Gastroesophageal sphincter (tissue), 4 donors: ENCODE measurements at regions not wholly inside any gene's neighbourhood (a gene's known extent, or its start where the extent isn't known, plus 50 kb on each side); places are given as distances from the start of the nearest gene placed in this dataset.

ENCODE experiments used
- ATAC-seq: fragments of 150-250 bp; one replicate; pipeline ENCODE4 v1.9.1; 2016; ENCODE audit warnings: mild to moderate bottlenecking, moderate library complexity
- H3K27ac ChIP-seq, 4 donors: fragments of 200-600 bp; sonication (generic) in 3 of 4; 1 replicate in 3 of 4; 2 replicates in 1 of 4; pipeline ENCODE4 v1.5.1; 2016 to 2019
- H3K27me3 ChIP-seq: fragments of 200-600 bp; sonication (generic); one replicate; pipeline ENCODE4 v1.5.1; 2019
- H3K36me3 ChIP-seq, 2 donors: fragments of 200-600 bp; sonication (generic); one replicate each; pipeline ENCODE4 v1.5.1; 2019; ENCODE audit warnings: control low read depth in 1 of 2
- H3K4me1 ChIP-seq, 3 donors: fragments of 200-600 bp; sonication (generic); 1 replicate in 2 of 3; 2 replicates in 1 of 3; pipeline ENCODE4 v1.5.1; 2016 to 2019; ENCODE audit warnings: control low read depth in 2 of 3
- H3K4me3 ChIP-seq, 2 donors: fragments of 200-600 bp; sonication (generic); one replicate each; pipeline ENCODE4 v1.5.1; 2019; ENCODE audit warnings: mild to moderate bottlenecking in 1 of 2, moderate library complexity in 1 of 2
- H3K9me3 ChIP-seq, 3 donors: fragments of 200-600 bp; sonication (generic); one replicate each; pipeline ENCODE4 v1.5.1; 2017 to 2019; ENCODE audit warnings: control low read depth in 2 of 3
- CTCF ChIP-seq, 4 experiments: fragments of 200-600 bp in 2 of 4; fragments of 450-650 bp in 2 of 4; sonication (generic) in 1 of 4; IDR thresholded peaks; one replicate each; pipeline ENCODE4 v1.5.1; 2017 to 2019; ENCODE audit warnings: antibody characterized with exemption in 4 of 4, mild to moderate bottlenecking in 2 of 4, moderate library complexity in 2 of 4
- EP300 ChIP-seq: sonication (generic); formaldehyde crosslinking; IDR thresholded peaks from one replicate; pipeline ENCODE4 v1.6.1; 2017; ENCODE audit warnings: antibody characterized with exemption, mild to moderate bottlenecking
- POLR2A ChIP-seq, 2 donors: fragments of 450-650 bp; IDR thresholded peaks; one replicate each; pipeline ENCODE4 v1.6.1; 2017; ENCODE audit warnings: antibody characterized with exemption in 2 of 2, mild to moderate bottlenecking in 2 of 2, moderate library complexity in 1 of 2
- POLR2AphosphoS5 ChIP-seq: sonication (generic); formaldehyde crosslinking; IDR thresholded peaks from one replicate; pipeline ENCODE4 v1.6.1; 2017; ENCODE audit warnings: antibody characterized with exemption
- WGBS, 2 donors: methylation state at CpG; one replicate each; pipeline ENCODE4 v1.1.5; 2018; ENCODE audit warnings: low coverage in 1 of 2; 5-methylcytosine and 5-hydroxymethylcytosine counted together

GRCh38 chr1:221331273-221332183 is 410.4 kb downstream of the DUSP10 start:
- no peak overlapping the region for H3K27ac ChIP-seq
- TF ChIP-seq POLR2AphosphoS5 = no peak
- peaks cover 2 to 34% (median 25%) of the 10 kb centered on the region in 3 donors for H3K4me1 ChIP-seq
- H3K27me3 ChIP-seq = no peaks in the 10 kb centered on the region
- no peaks in the 10 kb centered on the region for H3K36me3 ChIP-seq
- peaks cover 0 to 26% (median 0%) of the 10 kb centered on the region in 3 donors for H3K9me3 ChIP-seq
- no peak for ATAC-seq
- 92 to 100% methylated on average over 1 of the region's 1 CpG for WGBS, 2 donors
- no peak overlapping the region for H3K4me3 ChIP-seq

DNA sequence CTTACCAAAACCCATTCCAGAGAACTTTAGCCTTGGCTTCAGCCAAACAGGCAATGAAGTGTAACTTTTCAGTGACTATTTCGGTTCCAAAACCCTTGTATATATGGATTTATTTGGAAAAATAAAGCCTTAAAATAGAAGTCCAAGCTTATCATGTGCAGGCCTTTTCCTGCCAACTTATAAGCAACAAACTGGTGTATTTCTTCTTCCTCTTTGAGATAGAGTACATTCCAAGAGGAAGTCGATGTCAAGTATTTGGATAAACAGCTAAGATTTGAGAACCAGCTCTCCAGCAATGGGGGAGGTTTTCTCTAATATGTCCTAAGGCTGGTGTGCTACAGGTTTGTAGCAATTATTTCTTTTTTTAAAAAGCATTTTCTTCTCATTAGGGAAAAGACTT is 407.8 kb downstream of the DUSP10 start:
- Histone ChIP-seq H3K36me3 (no peaks in the 10 kb centered on the region), H3K27ac (peak overlapping the region in 3 of 4 donors; percentile 61 to 76 (median 62)), H3K27me3 (no peaks in the 10 kb centered on the region), H3K4me3 (no peak overlapping the region), H3K9me3 (peaks cover 0 to 26% (median 0%) of the 10 kb centered on the region in 3 donors), H3K4me1 (peaks cover 5 to 35% (median 27%) of the 10 kb centered on the region in 3 donors)
- no peak for ATAC-seq
- WGBS, 2 donors = 0 to 20% methylated on average over 2 of the region's 2 CpGs
- TF ChIP-seq POLR2A (IDR thresholded peaks at IDR 0.05) (no peak), EP300 (no peak), CTCF (IDR thresholded peaks at IDR 0.05) (no peak), POLR2AphosphoS5 (peak; percentile 50)

GRCh38 chr1:221335161-221336101 is 406.5 kb downstream of the DUSP10 start:
- TF ChIP-seq POLR2A (IDR thresholded peaks at IDR 0.05) = no peak
- no peak for TF ChIP-seq EP300
- no peak for TF ChIP-seq CTCF (IDR thresholded peaks at IDR 0.05)
- peak; percentile 33 for TF ChIP-seq POLR2AphosphoS5
- WGBS, 2 donors = 31 to 43% methylated on average over 4 to 5 of the region's 5 CpGs
- peak overlapping the region; percentile 43 to 76 (median 73) for H3K27ac ChIP-seq
- H3K36me3 ChIP-seq = no peaks in the 10 kb centered on the region
- peaks cover 5 to 35% (median 27%) of the 10 kb centered on the region in 3 donors for H3K4me1 ChIP-seq
- H3K27me3 ChIP-seq = no peaks in the 10 kb centered on the region
- no peak overlapping the region for H3K4me3 ChIP-seq
- peaks cover 0 to 23% (median 0%) of the 10 kb centered on the region in 3 donors for H3K9me3 ChIP-seq
- ATAC-seq = peak; percentile 79

DNA sequence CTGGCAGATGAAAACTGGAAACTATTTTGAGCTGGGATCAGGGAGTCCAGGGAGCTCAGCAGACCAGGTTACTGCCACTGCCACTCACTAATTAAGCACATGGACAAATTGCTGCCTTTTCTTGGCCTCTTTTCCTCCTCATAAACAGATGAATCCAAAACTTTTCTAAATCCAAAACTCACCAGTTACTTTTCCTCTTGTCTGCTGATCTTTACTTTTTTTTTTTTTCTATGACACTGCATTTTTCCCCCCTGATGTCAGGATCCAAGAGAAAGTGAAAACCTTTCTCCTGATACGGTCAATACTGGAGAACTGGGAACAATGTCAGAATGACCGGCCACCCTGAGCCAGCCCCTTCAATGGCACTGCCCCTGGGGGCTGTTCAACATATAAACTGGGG is 405.8 kb downstream of the DUSP10 start:
- Histone ChIP-seq H3K4me1 (peaks cover 5 to 35% (median 27%) of the 10 kb centered on the region in 3 donors), H3K27ac (peak overlapping the region; percentile 43 to 76 (median 73)), H3K9me3 (peaks cover 0 to 17% (median 0%) of the 10 kb centered on the region in 3 donors), H3K27me3 (no peaks in the 10 kb centered on the region), H3K36me3 (no peaks in the 10 kb centered on the region), H3K4me3 (no peak overlapping the region)
- TF ChIP-seq POLR2AphosphoS5 (no peak), EP300 (no peak), POLR2A (IDR thresholded peaks at IDR 0.05) (no peak), CTCF (IDR thresholded peaks at IDR 0.05) (no peak)
- 40% methylated on average over 2 of the region's 2 CpGs; no CpG with 5 or more reads in 1 of the 2 donors for WGBS, 2 donors
- no peak for ATAC-seq

DNA sequence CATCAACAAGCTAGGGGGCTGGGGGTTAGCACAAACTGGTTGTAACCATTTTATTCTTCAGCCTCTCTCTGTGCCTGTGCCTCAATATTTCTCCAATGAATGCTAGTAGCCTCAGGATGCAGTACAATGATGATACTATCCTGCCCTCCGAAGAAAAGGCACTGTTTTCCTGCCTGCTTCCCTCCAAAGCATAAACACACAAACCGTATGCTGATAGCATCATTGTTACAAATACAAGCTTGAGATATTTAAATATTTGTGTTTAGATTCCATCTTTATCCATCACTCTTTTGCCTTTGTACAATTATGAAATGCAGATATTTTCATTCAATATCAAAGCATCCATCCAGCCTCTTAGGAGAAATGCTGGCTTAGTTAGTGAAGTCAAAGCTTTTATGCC is 404.8 kb downstream of the DUSP10 start:
- no peak for TF ChIP-seq EP300
- no peak for TF ChIP-seq CTCF (IDR thresholded peaks at IDR 0.05)
- no peak for TF ChIP-seq POLR2A (IDR thresholded peaks at IDR 0.05)
- TF ChIP-seq POLR2AphosphoS5 = no peak
- WGBS, 2 donors = 52 to 77% methylated on average over 2 of the region's 2 CpGs
- Histone ChIP-seq H3K27me3 (no peaks in the 10 kb centered on the region), H3K4me3 (no peak overlapping the region), H3K36me3 (no peaks in the 10 kb centered on the region), H3K9me3 (peaks cover 0 to 9% (median 0%) of the 10 kb centered on the region in 3 donors), H3K27ac (peak overlapping the region in 3 of 4 donors; percentile 28 to 70 (median 43)), H3K4me1 (peaks cover 5 to 35% (median 27%) of the 10 kb centered on the region in 3 donors)
- no peak for ATAC-seq
